ENCODE measurements at regions not wholly inside any gene's neighbourhood (a gene's known extent, or its start where the extent isn't known, plus 50 kb on each side); places are given as distances from the start of the nearest gene placed in this dataset.

GRCh38 chr11:81658722-81659121 is 1074.9 kb downstream of the FAM181B start:
- H4K20me1 ChIP-seq (ENCODE audit: insufficient read depth, poor library complexity, severe bottlenecking): no peaks in the 10 kb centered on the region
- WGBS (ENCODE audit: low lambda C conversion rate, missing lambda C conversion rate): 20% methylated on average over 1 of the region's 1 CpG

GRCh38 chr11:81655351-81655750 is 1078.3 kb downstream of the FAM181B start:
- DNase-seq (ENCODE audit: low spot score): no peak
- H3K79me2 ChIP-seq: no peaks in the 10 kb centered on the region
- TF ChIP-seq EZH2phosphoT487 (IDR thresholded peaks at IDR 0.05; ENCODE audit: low read depth, severe bottlenecking, unreplicated experiment) (no peak), CTCF (IDR thresholded peaks at IDR 0.05; ENCODE audit: poor library complexity) (no peak), EZH2 (IDR thresholded peaks at IDR 0.05; ENCODE audit: borderline replicate concordance) (no peak)
- no peaks in the 10 kb centered on the region for H3K27me3 ChIP-seq
- no peak overlapping the region for H3K4me3 ChIP-seq
- no peak overlapping the region for H3K27ac ChIP-seq
- H2AFZ ChIP-seq: no peak overlapping the region
- H3K4me2 ChIP-seq: no peak overlapping the region
- no peaks in the 10 kb centered on the region for H3K36me3 ChIP-seq (replicated peaks; ENCODE audit: insufficient read depth, low read depth)
- H3K4me1 ChIP-seq (ENCODE audit: insufficient read depth): no peaks in the 10 kb centered on the region
- no peaks in the 10 kb centered on the region for H3K9me3 ChIP-seq (ENCODE audit: low read depth)
- no peaks in the 10 kb centered on the region for H3K9me2 ChIP-seq (replicated peaks; ENCODE audit: insufficient read depth)
- no peaks in the 10 kb centered on the region for H4K20me1 ChIP-seq (ENCODE audit: insufficient read depth, poor library complexity, severe bottlenecking)

More at GRCh38 chr11:81658722-81659121, 1074.9 kb downstream of the FAM181B start:
- H3K9me3 ChIP-seq (ENCODE audit: low read depth): no peaks in the 10 kb centered on the region
- H3K36me3 ChIP-seq (replicated peaks; ENCODE audit: insufficient read depth, low read depth): no peaks in the 10 kb centered on the region
- DNase-seq (ENCODE audit: low spot score): peak; percentile 33
- no peaks in the 10 kb centered on the region for H3K4me1 ChIP-seq (ENCODE audit: insufficient read depth)
- peak; percentile 45 for TF ChIP-seq CTCF (IDR thresholded peaks at IDR 0.05; ENCODE audit: poor library complexity)
- no peak for TF ChIP-seq EZH2 (IDR thresholded peaks at IDR 0.05; ENCODE audit: borderline replicate concordance)
- no peak for TF ChIP-seq EZH2phosphoT487 (IDR thresholded peaks at IDR 0.05; ENCODE audit: low read depth, severe bottlenecking, unreplicated experiment)
- no peaks in the 10 kb centered on the region for H3K79me2 ChIP-seq
- no peak overlapping the region for H2AFZ ChIP-seq
- no peak overlapping the region for H3K4me3 ChIP-seq
- no peaks in the 10 kb centered on the region for H3K9me2 ChIP-seq (replicated peaks; ENCODE audit: insufficient read depth)
- H3K4me2 ChIP-seq: no peak overlapping the region
- H3K27me3 ChIP-seq: no peaks in the 10 kb centered on the region
- no peak overlapping the region for H3K27ac ChIP-seq

GRCh38 chr11:81647374-81647773 is 1086.3 kb downstream of the FAM181B start:
- TF ChIP-seq EZH2phosphoT487 (IDR thresholded peaks at IDR 0.05; ENCODE audit: low read depth, severe bottlenecking, unreplicated experiment) (no peak), CTCF (IDR thresholded peaks at IDR 0.05; ENCODE audit: poor library complexity) (no peak), EZH2 (IDR thresholded peaks at IDR 0.05; ENCODE audit: borderline replicate concordance) (no peak)
- Histone ChIP-seq H3K27me3 (peaks cover 25% of the 10 kb centered on the region), H3K9me3 (ENCODE audit: low read depth) (no peaks in the 10 kb centered on the region), H3K4me3 (no peak overlapping the region), H3K9me2 (replicated peaks; ENCODE audit: insufficient read depth) (no peaks in the 10 kb centered on the region), H3K4me2 (peak overlapping the region; percentile 72), H3K36me3 (replicated peaks; ENCODE audit: insufficient read depth, low read depth) (no peaks in the 10 kb centered on the region), H2AFZ (no peak overlapping the region), H3K27ac (no peak overlapping the region), H3K79me2 (no peaks in the 10 kb centered on the region), H4K20me1 (ENCODE audit: insufficient read depth, poor library complexity, severe bottlenecking) (no peaks in the 10 kb centered on the region), H3K4me1 (ENCODE audit: insufficient read depth) (no peaks in the 10 kb centered on the region)
- WGBS (ENCODE audit: low lambda C conversion rate, missing lambda C conversion rate): 37% methylated on average over 3 of the region's 3 CpGs
- DNase-seq (ENCODE audit: low spot score): no peak
